Ishikawa (cell line): ENCODE measurements at regions not wholly inside any gene's neighbourhood (a gene's known extent, or its start where the extent isn't known, plus 50 kb on each side); places are given as distances from the start of the nearest gene placed in this dataset.

Source experiments
- CEBPB ChIP-seq: IDR thresholded peaks from 2 replicates; pipeline ENCODE4 v1.6.1; 2012
- CREB1 ChIP-seq: IDR thresholded peaks from 2 replicates; pipeline ENCODE4 v1.6.1; 2012; ENCODE audit warnings: low read depth
- EGR1 ChIP-seq: IDR thresholded peaks from 2 replicates; pipeline ENCODE4 v1.6.1; 2012
- EP300 ChIP-seq: IDR thresholded peaks from 2 replicates; pipeline ENCODE4 v1.6.1; 2012; ENCODE audit warnings: borderline replicate concordance
- FOXM1 ChIP-seq: IDR thresholded peaks from 2 replicates; pipeline ENCODE4 v1.6.1; 2012; ENCODE audit warnings: low read depth, borderline replicate concordance
- NFIC ChIP-seq: IDR thresholded peaks from 2 replicates; pipeline ENCODE4 v1.6.1; 2012
- RAD21 ChIP-seq: IDR thresholded peaks from 2 replicates; pipeline ENCODE4 v1.6.1; 2012; ENCODE audit warnings: low read depth
- REST ChIP-seq: IDR thresholded peaks from 2 replicates; pipeline ENCODE4 v1.6.1; 2012; ENCODE audit warnings: low read depth, mild to moderate bottlenecking
- TAF1 ChIP-seq: IDR thresholded peaks from 2 replicates; pipeline ENCODE4 v1.6.1; 2012; ENCODE audit warnings: low read depth, mild to moderate bottlenecking
- TCF12 ChIP-seq: IDR thresholded peaks from 2 replicates; pipeline ENCODE4 v1.6.1; 2012; ENCODE audit warnings: low read depth
- TEAD4 ChIP-seq: IDR thresholded peaks from 2 replicates; pipeline ENCODE4 v1.6.1; 2012
- USF1 ChIP-seq: IDR thresholded peaks from 2 replicates; pipeline ENCODE4 v1.6.1; 2012
- YY1 ChIP-seq: IDR thresholded peaks from 2 replicates; pipeline ENCODE4 v1.6.1; 2012; ENCODE audit warnings: low read depth
- ZBTB7A ChIP-seq: IDR thresholded peaks from 2 replicates; pipeline ENCODE4 v1.6.1; 2012; ENCODE audit warnings: low read depth
- TF ChIP-seq, protein P1 (sequence below): IDR thresholded peaks from 2 replicates; pipeline ENCODE4 v1.6.1; 2012

GRCh38 chr13:94896719-94897317, 184.5 kb upstream of the SOX21 start:
- TF ChIP-seq CREB1 = no peak
- no peak for TF ChIP-seq NFIC
- no peak for TF ChIP-seq TAF1
- TF ChIP-seq TEAD4 = no peak
- TF ChIP-seq, protein P1, sequence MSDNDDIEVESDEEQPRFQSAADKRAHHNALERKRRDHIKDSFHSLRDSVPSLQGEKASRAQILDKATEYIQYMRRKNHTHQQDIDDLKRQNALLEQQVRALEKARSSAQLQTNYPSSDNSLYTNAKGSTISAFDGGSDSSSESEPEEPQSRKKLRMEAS = no peak
- TF ChIP-seq RAD21 = no peak
- TF ChIP-seq EP300 = no peak
- TF ChIP-seq YY1 = no peak
- TF ChIP-seq ZBTB7A = no peak
- TF ChIP-seq REST = no peak
- TF ChIP-seq EGR1 = no peak
- no peak for TF ChIP-seq USF1
- no peak for TF ChIP-seq TCF12
- TF ChIP-seq CEBPB = no peak
- TF ChIP-seq FOXM1 = no peak

- no peak for TF ChIP-seq TCF12
- no peak for TF ChIP-seq TEAD4
- TF ChIP-seq CEBPB = no peak
- TF ChIP-seq TAF1 = no peak
- TF ChIP-seq RAD21 = no peak
- TF ChIP-seq YY1 = no peak
- no peak for TF ChIP-seq EGR1
- TF ChIP-seq REST = no peak
- no peak for TF ChIP-seq USF1
- TF ChIP-seq, protein P1 = no peak
- no peak for TF ChIP-seq ZBTB7A
- TF ChIP-seq EP300 = no peak
- TF ChIP-seq NFIC = no peak
- no peak for TF ChIP-seq CREB1
- TF ChIP-seq FOXM1 = no peak
Measured at GRCh38 chr13:94896238-94896637, 183.9 kb upstream of the SOX21 start.

DNA sequence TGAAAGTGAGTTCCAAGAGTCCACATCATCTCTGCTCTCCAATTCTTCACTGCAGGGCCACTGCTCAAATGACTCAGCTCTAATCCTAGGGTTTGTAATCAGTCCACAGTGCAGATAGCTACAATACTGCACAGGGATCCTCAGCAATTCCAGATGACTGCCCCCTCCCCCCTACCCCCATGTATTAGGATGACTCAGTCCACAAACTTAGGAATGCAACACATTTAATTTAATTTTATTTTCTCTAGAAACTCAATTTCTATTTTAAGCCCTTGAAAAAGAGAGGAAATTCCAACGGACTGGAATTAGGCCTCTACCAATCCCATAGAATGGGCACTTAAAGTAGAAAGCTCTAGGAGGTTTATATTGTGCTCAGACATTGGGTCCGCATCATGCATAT, 173.8 kb upstream of the SOX21 start:
- TF ChIP-seq CEBPB = no peak
- TF ChIP-seq YY1 = no peak

DNA sequence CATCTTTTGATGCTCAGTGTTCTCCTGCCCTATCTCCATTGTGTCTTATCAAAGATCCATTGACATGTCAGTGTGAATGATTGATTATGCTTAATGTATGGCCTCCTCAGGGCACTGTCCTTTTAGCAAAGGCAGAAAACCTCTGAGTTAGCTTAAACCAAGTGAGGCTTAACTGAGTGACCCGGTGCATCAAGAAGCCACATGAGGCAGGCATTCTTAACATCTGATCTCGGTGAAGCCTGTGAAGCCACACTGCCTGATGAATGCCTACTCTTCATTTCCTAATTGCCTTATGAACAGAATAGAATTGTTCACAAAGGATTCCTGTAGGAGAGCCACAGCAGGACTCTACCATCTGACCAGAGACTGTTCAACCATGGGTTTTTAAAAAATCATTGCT, 168.1 kb upstream of the SOX21 start:
- TF ChIP-seq YY1 (no peak), TCF12 (no peak), ZBTB7A (no peak), USF1 (no peak), RAD21 (no peak), EP300 (no peak), TEAD4 (no peak), NFIC (no peak), CEBPB (no peak), EGR1 (no peak), FOXM1 (no peak), TAF1 (no peak), CREB1 (no peak)
- TF ChIP-seq, protein P1 = no peak

GRCh38 chr13:94878602-94879165, 166.3 kb upstream of the SOX21 start:
- TF ChIP-seq RAD21 (no peak), YY1 (no peak), FOXM1 (no peak), CEBPB (no peak), NFIC (no peak), TEAD4 (no peak), EGR1 (no peak), USF1 (no peak)
- TF ChIP-seq, protein P1 = no peak
